Stimulated activated CD4-positive, alpha-beta T cell treated with anti-CD3 and anti-CD28 coated beads, Interleukin-4, amount 100 ng/mL, for 1 hour (primary cell): ENCODE measurements at regions not wholly inside any gene's neighbourhood (a gene's known extent, or its start where the extent isn't known, plus 50 kb on each side); places are given as distances from the start of the nearest gene placed in this dataset.
A peak's percentile ranks its signal among the peaks of the same experiment; 100 is the strongest.
"Not testable (repeated sequence)": the region's sequence is repeated elsewhere in the genome, so short reads cannot be mapped to it uniquely, and the experiment has no call there.

ENCODE experiments used
- DNase-seq: peaks from one replicate; pipeline ENCODE4 v3.0.0-alpha.2; 2020

- no peak for DNase-seq
Measured at GRCh38 chr16:29231244-29231643, 175.3 kb downstream of the NPIPB11 start.

GRCh38 chr16:29230671-29231096 lies 175.8 kb downstream of the NPIPB11 start:
- DNase-seq = no peak

GRCh38 chr16:29230006-29230668 lies 176.4 kb downstream of the NPIPB11 start:
- DNase-seq = not testable (repeated sequence)

GRCh38 chr16:29229616-29230005 lies 176.9 kb downstream of the NPIPB11 start:
- not testable (repeated sequence) for DNase-seq

- not testable (repeated sequence) for DNase-seq
Measured at GRCh38 chr16:29228664-29229611, 177.6 kb downstream of the NPIPB11 start.

- peak; percentile 49 for DNase-seq
Measured at GRCh38 chr16:29227751-29228663, 178.5 kb downstream of the NPIPB11 start.

GRCh38 chr16:29226782-29227181 lies 179.7 kb downstream of the NPIPB11 start:
- DNase-seq = no peak

GRCh38 chr16:29224675-29225074 lies 181.8 kb downstream of the NPIPB11 start:
- not testable (repeated sequence) for DNase-seq

GRCh38 chr16:29222615-29223014 lies 183.9 kb downstream of the NPIPB11 start:
- not testable (repeated sequence) for DNase-seq

GRCh38 chr16:29222008-29222407 lies 184.5 kb downstream of the NPIPB11 start:
- not testable (repeated sequence) for DNase-seq

GRCh38 chr16:29221281-29221955 lies 185.1 kb downstream of the NPIPB11 start:
- DNase-seq = not testable (repeated sequence)

GRCh38 chr16:29220647-29221191 lies 185.8 kb downstream of the NPIPB11 start:
- not testable (repeated sequence) for DNase-seq

- not testable (repeated sequence) for DNase-seq
Measured at GRCh38 chr16:29219966-29220646, 186.4 kb downstream of the NPIPB11 start.

- not testable (repeated sequence) for DNase-seq
Measured at GRCh38 chr16:29219562-29219961, 186.9 kb downstream of the NPIPB11 start.

GRCh38 chr16:29218649-29219048 lies 187.9 kb downstream of the NPIPB11 start:
- not testable (repeated sequence) for DNase-seq

GRCh38 chr16:29218171-29218570 lies 188.3 kb downstream of the NPIPB11 start:
- DNase-seq = not testable (repeated sequence)

GRCh38 chr16:29217752-29218126 lies 188.8 kb downstream of the NPIPB11 start:
- not testable (repeated sequence) for DNase-seq

- DNase-seq = not testable (repeated sequence)
Measured at GRCh38 chr16:29217104-29217751, 189.3 kb downstream of the NPIPB11 start.

GRCh38 chr16:29213770-29214169 lies 192.7 kb downstream of the NPIPB11 start:
- not testable (repeated sequence) for DNase-seq

GRCh38 chr16:29213251-29213650 lies 193.3 kb downstream of the NPIPB11 start:
- DNase-seq = not testable (repeated sequence)
